ENCODE measurements at regions not wholly inside any gene's neighbourhood (a gene's known extent, or its start where the extent isn't known, plus 50 kb on each side); places are given as distances from the start of the nearest gene placed in this dataset.

- DNase-seq (ENCODE audit: low spot score): no peak
- no peak for TF ChIP-seq CTCF (conservative IDR thresholded peaks at IDR 0.05; ENCODE audit: low read depth)
- no peak overlapping the region for H3K27ac ChIP-seq
- ChIA-PET POLR2A (ENCODE audit: low non-redundant PET) (no interaction called here), CTCF (no interaction called here)
Observed at GRCh38 chr4:20639346-20639745, 60.9 kb upstream of the PACRGL start.

DNA sequence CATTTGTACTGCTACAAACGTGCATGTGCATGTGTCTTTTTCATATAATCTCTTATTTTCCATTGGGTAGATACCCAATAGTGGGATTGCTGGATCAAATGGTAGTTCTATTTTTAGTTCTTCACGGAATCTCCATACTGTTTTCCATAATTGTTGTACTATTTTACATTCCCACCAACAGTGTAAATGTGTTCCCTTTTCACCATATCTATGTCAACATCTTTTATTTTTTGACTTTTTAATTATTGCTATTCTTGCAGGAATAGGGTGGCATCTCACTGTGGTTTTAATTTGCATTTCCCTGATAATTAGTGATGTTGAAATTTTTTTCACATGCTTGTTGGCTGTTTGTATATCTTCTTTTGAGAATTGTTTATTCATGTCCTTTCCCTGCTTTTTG, 59.3 kb upstream of the PACRGL start:
- TF ChIP-seq CTCF (conservative IDR thresholded peaks at IDR 0.05; ENCODE audit: low read depth): no peak
- CTCF ChIA-PET: no interaction called here
- POLR2A ChIA-PET (ENCODE audit: low non-redundant PET): no interaction called here
- H3K27ac ChIP-seq: no peak overlapping the region
- DNase-seq (ENCODE audit: low spot score): no peak

DNA sequence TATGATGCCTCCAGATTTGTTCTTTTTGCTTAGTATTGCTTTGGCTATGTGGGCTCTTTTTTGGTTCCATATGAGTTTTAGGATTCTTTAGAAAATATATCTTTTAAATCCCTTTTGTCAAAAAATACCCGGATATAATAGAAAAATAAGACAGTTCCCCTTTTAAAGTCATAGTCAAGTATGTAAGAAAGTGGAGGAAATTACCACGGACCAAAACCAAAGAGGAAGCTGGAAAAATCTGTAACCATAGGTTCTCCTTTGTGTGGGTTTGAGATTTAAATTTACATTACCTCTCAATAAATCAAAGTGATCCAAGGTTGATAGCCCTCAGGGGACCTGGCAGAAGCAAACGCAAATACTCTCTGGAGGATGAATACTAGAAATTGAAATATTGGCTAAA, 58.3 kb upstream of the PACRGL start:
- ChIA-PET CTCF (interaction anchor here (0.6 kb wide), 1 partner anchor 148 kb away, joined by 3 read pairs; no protein-coding TSS in a partner anchor), POLR2A (ENCODE audit: low non-redundant PET) (no interaction called here)
- H3K27ac ChIP-seq: no peak overlapping the region
- no peak for DNase-seq (ENCODE audit: low spot score)
- no peak for TF ChIP-seq CTCF (conservative IDR thresholded peaks at IDR 0.05; ENCODE audit: low read depth)

DNA sequence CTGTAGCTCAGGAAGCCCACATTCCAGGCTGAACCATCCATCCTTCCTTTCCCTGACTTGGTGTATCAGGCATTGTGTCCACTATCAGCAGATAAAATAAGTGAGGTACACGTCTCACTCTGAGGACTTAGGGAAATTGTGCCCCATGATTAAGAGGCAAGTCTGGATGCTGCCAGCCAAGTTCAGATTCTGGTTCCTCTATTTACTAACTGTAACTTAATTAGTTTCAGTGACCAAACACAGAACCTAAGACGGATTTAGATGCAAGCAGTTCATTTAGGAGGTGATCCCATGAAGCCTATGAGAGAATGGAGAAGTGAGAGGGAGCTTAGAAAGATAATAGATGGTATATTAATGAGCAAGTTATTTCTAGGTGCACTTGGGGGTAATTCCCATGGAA, 56.6 kb upstream of the PACRGL start:
- H3K27ac ChIP-seq: no peak overlapping the region
- POLR2A ChIA-PET (ENCODE audit: low non-redundant PET): no interaction called here
- CTCF ChIA-PET: interaction anchor here (0.6 kb wide), 1 partner anchor 112 kb away, joined by 6 read pairs; no protein-coding TSS in a partner anchor
- no peak for TF ChIP-seq CTCF (conservative IDR thresholded peaks at IDR 0.05; ENCODE audit: low read depth)
- no peak for DNase-seq (ENCODE audit: low spot score)

DNA sequence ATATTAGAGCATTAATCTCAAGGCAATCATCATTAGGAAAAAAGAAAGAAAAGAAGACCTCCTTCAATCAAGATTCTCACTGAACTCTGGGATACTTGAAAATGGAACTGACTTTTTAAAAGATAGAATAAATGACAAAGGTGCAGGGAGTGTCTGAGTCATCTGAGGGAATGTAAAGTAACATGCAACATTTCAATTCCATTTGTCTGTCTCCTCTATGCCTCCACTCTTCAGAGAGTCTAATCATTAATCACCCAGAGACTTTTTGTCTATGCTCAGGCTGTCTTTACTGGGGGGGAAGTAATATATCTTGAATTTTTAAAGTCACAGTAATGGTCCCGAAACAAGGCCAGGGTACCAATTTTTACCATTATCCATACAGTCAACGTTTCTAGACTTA, 55.0 kb upstream of the PACRGL start:
- ChIA-PET POLR2A (ENCODE audit: low non-redundant PET) (no interaction called here), CTCF (no interaction called here)
- no peak for DNase-seq (ENCODE audit: low spot score)
- TF ChIP-seq CTCF (conservative IDR thresholded peaks at IDR 0.05; ENCODE audit: low read depth): no peak
- no peak overlapping the region for H3K27ac ChIP-seq

DNA sequence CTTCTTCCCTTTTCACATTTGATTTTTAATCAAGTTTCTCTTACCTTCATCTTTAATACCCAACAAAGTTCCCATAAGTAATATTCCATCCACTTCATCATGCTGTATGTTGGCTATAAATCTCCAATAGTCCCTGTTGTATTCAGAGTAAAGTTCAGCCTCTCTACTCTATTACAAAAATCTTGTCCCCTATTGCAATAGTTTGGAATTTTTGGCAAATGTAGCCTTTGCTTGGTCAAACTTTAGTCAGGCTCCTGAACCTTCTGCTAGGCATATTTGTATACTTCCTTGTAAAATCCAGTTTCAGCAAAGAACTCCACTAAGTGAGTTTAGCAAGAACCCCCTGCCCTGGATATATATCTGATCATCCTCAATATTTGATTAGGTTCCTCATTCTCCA, 54.0 kb upstream of the PACRGL start:
- no peak overlapping the region for H3K27ac ChIP-seq
- no peak for TF ChIP-seq CTCF (conservative IDR thresholded peaks at IDR 0.05; ENCODE audit: low read depth)
- ChIA-PET POLR2A (ENCODE audit: low non-redundant PET) (no interaction called here), CTCF (no interaction called here)
- DNase-seq (ENCODE audit: low spot score): no peak

All from RWPE1 (cell line).